Pancreas (tissue), 10 donors: ENCODE measurements at regions not wholly inside any gene's neighbourhood (a gene's known extent, or its start where the extent isn't known, plus 50 kb on each side); places are given as distances from the start of the nearest gene placed in this dataset.

Source experiments
- ATAC-seq, 4 donors: fragments of 200-7000 bp; cut with Tn5 transposase; one replicate each; pipeline versions ENCODE4 v1.8.0 to v1.9.1; 2020; ENCODE audit warnings: mild to moderate bottlenecking in 4 of 4, moderate library complexity in 4 of 4
- DNase-seq, 6 donors: peaks; one replicate each; pipeline ENCODE4 v3.0.0-alpha.2; 2020
- FAIRE-seq: peaks from 2 replicates; lab custom pipeline; 2012; peaks lifted over from hg19 to GRCh38; lab: Jason Lieb, UNC
- H3K27ac ChIP-seq, 4 donors: fragments of 200-600 bp; sonication (generic); 1 replicate in 3 of 4; 2 replicates in 1 of 4; pipeline versions ENCODE4 v1.5.0 to v1.8.0; 2020
- H3K27me3 ChIP-seq, 4 donors: fragments of 200-600 bp; one replicate each; pipeline ENCODE4 v1.8.0; 2021
- H3K36me3 ChIP-seq, 3 donors: fragments of 200-600 bp; sonication (generic) in 1 of 3; one replicate each; pipeline versions ENCODE4 v1.5.0 to v1.8.0; 2020 to 2021
- H3K4me1 ChIP-seq, 3 donors: fragments of 200-600 bp; one replicate each; pipeline ENCODE4 v1.8.0; 2021
- H3K4me3 ChIP-seq, 4 donors: fragments of 200-600 bp; sonication (generic) in 2 of 4; one replicate each; pipeline versions ENCODE4 v1.5.0 to v1.8.0; 2020 to 2021
- H3K9me3 ChIP-seq, 4 donors: fragments of 200-600 bp; one replicate each; pipeline ENCODE4 v1.8.0; 2021
- CTCF ChIP-seq, 4 donors: fragments of 200-600 bp; sonication (generic) in 3 of 4; IDR thresholded peaks; one replicate each; pipeline versions ENCODE4 v1.5.0 to v1.8.0; 2021; ENCODE audit warnings: antibody characterized with exemption in 4 of 4
- WGBS, 2 donors: extraction: QIAGEN DNeasy Blood & Tissue Kit; methylation state at CpG; one replicate each; pipeline ENCODE4 v1.1.7; 2013; 5-methylcytosine and 5-hydroxymethylcytosine counted together
- intact Hi-C, 3 donors: fragments of 100-400 bp; cut with DNase I; formaldehyde crosslinking; loops; one replicate each; pipeline versions ENCODE4 v1.11.1 to v1.14.2; 2022
- donor health status: healthy with polysubstance abuse.
- donor health status: DM: no; HTN: no; CAD: no; lungs with moderate emphysema.
- donor health status: DM: no; HTN: no; CAD: no.
- donor health status: control.
- donor health status: control.
- donor health status: Bipolar disorder and iron deficiency.
- donor health status: DM: yes; HTN: yes; CAD: no.
- donor health status: DM: no; HTN: no; CAD: no.
- donor health status: DM: no; HTN: no; CAD: no.
- donor health status: DM: yes; HTN: yes; CAD: no.

- DNase-seq = no peak
- no peaks in the 10 kb centered on the region for H3K9me3 ChIP-seq
- WGBS, 2 donors = 74% methylated on average over 3 of the region's 3 CpGs
- ATAC-seq = no peak
- no peaks in the 10 kb centered on the region for H3K36me3 ChIP-seq
- FAIRE-seq = no peak
- H3K27ac ChIP-seq = no peak overlapping the region
- intact Hi-C loops = no loop called here
- H3K4me3 ChIP-seq = no peak overlapping the region
- TF ChIP-seq CTCF (IDR thresholded peaks at IDR 0.05) = no peak
- no peaks in the 10 kb centered on the region for H3K4me1 ChIP-seq
- no peaks in the 10 kb centered on the region for H3K27me3 ChIP-seq
Observed at GRCh38 chr10:111532139-111532538, 455.3 kb downstream of the ADRA2A start.

- no peak overlapping the region for H3K27ac ChIP-seq
- no peak for FAIRE-seq
- peak in 2 of 4 donors; percentile 37 to 56 for ATAC-seq
- H3K9me3 ChIP-seq = no peaks in the 10 kb centered on the region
- H3K4me3 ChIP-seq = no peak overlapping the region
- no peak for TF ChIP-seq CTCF (IDR thresholded peaks at IDR 0.05)
- DNase-seq = no peak
- WGBS, 2 donors = 50% methylated on average over 2 of the region's 2 CpGs
- H3K36me3 ChIP-seq = no peaks in the 10 kb centered on the region
- intact Hi-C loops = no loop called here
- no peaks in the 10 kb centered on the region for H3K27me3 ChIP-seq
- H3K4me1 ChIP-seq = no peaks in the 10 kb centered on the region
Observed at GRCh38 chr10:111539246-111539645, 462.4 kb downstream of the ADRA2A start.

GRCh38 chr10:111543854-111544253 is 467.0 kb downstream of the ADRA2A start:
- TF ChIP-seq CTCF (IDR thresholded peaks at IDR 0.05) = no peak
- H3K9me3 ChIP-seq = no peaks in the 10 kb centered on the region

GRCh38 chr10:111545861-111546605 is 469.2 kb downstream of the ADRA2A start:
- Histone ChIP-seq H3K4me3 (no peak overlapping the region), H3K9me3 (no peaks in the 10 kb centered on the region), H3K36me3 (no peaks in the 10 kb centered on the region), H3K27me3 (no peaks in the 10 kb centered on the region), H3K4me1 (no peaks in the 10 kb centered on the region), H3K27ac (no peak overlapping the region)
- no peak for FAIRE-seq
- ATAC-seq = no peak
- 31 to 38% methylated on average over 4 of the region's 4 CpGs for WGBS, 2 donors
- no peak for DNase-seq
- no peak for TF ChIP-seq CTCF (IDR thresholded peaks at IDR 0.05)
- intact Hi-C loops = no loop called here

More at GRCh38 chr10:111543854-111544253, 467.0 kb downstream of the ADRA2A start:
- intact Hi-C loops = no loop called here
- no peaks in the 10 kb centered on the region for H3K4me1 ChIP-seq
- no peak for DNase-seq
- H3K27ac ChIP-seq = no peak overlapping the region
- H3K4me3 ChIP-seq = no peak overlapping the region
- ATAC-seq = no peak
- H3K27me3 ChIP-seq = no peaks in the 10 kb centered on the region
- no peak for FAIRE-seq
- H3K36me3 ChIP-seq = no peaks in the 10 kb centered on the region
- 60 to 71% methylated on average over 2 of the region's 2 CpGs for WGBS, 2 donors

- WGBS, 2 donors = 93 to 94% methylated on average over 1 of the region's 1 CpG
- intact Hi-C loops = no loop called here
- no peak for TF ChIP-seq CTCF (IDR thresholded peaks at IDR 0.05)
- Histone ChIP-seq H3K27ac (no peak overlapping the region), H3K4me1 (no peaks in the 10 kb centered on the region), H3K27me3 (no peaks in the 10 kb centered on the region), H3K9me3 (no peaks in the 10 kb centered on the region), H3K36me3 (no peaks in the 10 kb centered on the region), H3K4me3 (no peak overlapping the region)
- DNase-seq (no peak), ATAC-seq (no peak), FAIRE-seq (no peak)
Observed at GRCh38 chr10:111548084-111548726, 471.4 kb downstream of the ADRA2A start.
